ENCODE measurements at regions not wholly inside any gene's neighbourhood (a gene's known extent, or its start where the extent isn't known, plus 50 kb on each side); places are given as distances from the start of the nearest gene placed in this dataset.

GRCh38 chr6:145092554-145092953 lies 642.8 kb downstream of the EPM2A start:
- no peak overlapping the region for H3K4me2 ChIP-seq
- no peaks in the 10 kb centered on the region for H3K27me3 Mint-ChIP-seq (ENCODE audit: insufficient read depth, low read depth, poor library complexity)
- peaks cover under 1% of the 10 kb centered on the region; the same call in 1 of the 3 replicates for H3K36me3 Mint-ChIP-seq (ENCODE audit: low read depth)
- H3K36me3 ChIP-seq (ENCODE audit: insufficient read depth) = peaks cover 5% of the 10 kb centered on the region; the same call in 1 of the 2 replicates
- H3K27ac Mint-ChIP-seq = no peak overlapping the region
- no peak overlapping the region for H2AFZ ChIP-seq
- no peak for DNase-seq (ENCODE audit: low spot score)
- H3K4me3 Mint-ChIP-seq = no peak overlapping the region
- no peaks in the 10 kb centered on the region for H3K79me2 ChIP-seq (replicated peaks; ENCODE audit: insufficient read depth)
- no peaks in the 10 kb centered on the region for H3K4me1 ChIP-seq (ENCODE audit: insufficient read depth)
- ATAC-seq = no peak
- no peaks in the 10 kb centered on the region for H3K4me1 Mint-ChIP-seq
- H3K27ac ChIP-seq (ENCODE audit: low read depth) = no peak overlapping the region
- no peaks in the 10 kb centered on the region for H3K27me3 ChIP-seq (ENCODE audit: insufficient read depth)
- no peaks in the 10 kb centered on the region for H3F3A ChIP-seq (replicated peaks; ENCODE audit: low read depth)
- H3K4me3 ChIP-seq = no peak overlapping the region
- no peaks in the 10 kb centered on the region; the same call in 1 of the 2 replicates for H3K9me2 ChIP-seq (ENCODE audit: insufficient read depth)
- H4K20me1 ChIP-seq (replicated peaks; ENCODE audit: insufficient read depth) = no peaks in the 10 kb centered on the region
- no peak for TF ChIP-seq EZH2 (IDR thresholded peaks at IDR 0.05; ENCODE audit: low read depth, unreplicated experiment)
- TF ChIP-seq ZNF114 (CRISPR knock-in tag; IDR thresholded peaks at IDR 0.05) = no peak
- no peak for TF ChIP-seq ETS1 (IDR thresholded peaks at IDR 0.05)
- TF ChIP-seq STAT1 (IDR thresholded peaks at IDR 0.05; ENCODE audit: unreplicated experiment) = no peak
- no peak for TF ChIP-seq EZH2phosphoT487 (IDR thresholded peaks at IDR 0.05; ENCODE audit: unreplicated experiment)
- TF ChIP-seq, protein P1, sequence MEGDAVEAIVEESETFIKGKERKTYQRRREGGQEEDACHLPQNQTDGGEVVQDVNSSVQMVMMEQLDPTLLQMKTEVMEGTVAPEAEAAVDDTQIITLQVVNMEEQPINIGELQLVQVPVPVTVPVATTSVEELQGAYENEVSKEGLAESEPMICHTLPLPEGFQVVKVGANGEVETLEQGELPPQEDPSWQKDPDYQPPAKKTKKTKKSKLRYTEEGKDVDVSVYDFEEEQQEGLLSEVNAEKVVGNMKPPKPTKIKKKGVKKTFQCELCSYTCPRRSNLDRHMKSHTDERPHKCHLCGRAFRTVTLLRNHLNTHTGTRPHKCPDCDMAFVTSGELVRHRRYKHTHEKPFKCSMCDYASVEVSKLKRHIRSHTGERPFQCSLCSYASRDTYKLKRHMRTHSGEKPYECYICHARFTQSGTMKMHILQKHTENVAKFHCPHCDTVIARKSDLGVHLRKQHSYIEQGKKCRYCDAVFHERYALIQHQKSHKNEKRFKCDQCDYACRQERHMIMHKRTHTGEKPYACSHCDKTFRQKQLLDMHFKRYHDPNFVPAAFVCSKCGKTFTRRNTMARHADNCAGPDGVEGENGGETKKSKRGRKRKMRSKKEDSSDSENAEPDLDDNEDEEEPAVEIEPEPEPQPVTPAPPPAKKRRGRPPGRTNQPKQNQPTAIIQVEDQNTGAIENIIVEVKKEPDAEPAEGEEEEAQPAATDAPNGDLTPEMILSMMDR (conservative IDR thresholded peaks at IDR 0.05; ENCODE audit: low read depth in 2 of 2) = no peak
- TF ChIP-seq NANOG (IDR thresholded peaks at IDR 0.05; ENCODE audit: borderline replicate concordance) = no peak
- no peak for TF ChIP-seq ZNF462 (CRISPR knock-in tag; IDR thresholded peaks at IDR 0.05)
- TF ChIP-seq JUNB (IDR thresholded peaks at IDR 0.05; ENCODE audit: unreplicated experiment) = no peak
- no peak for TF ChIP-seq ZNF331 (CRISPR knock-in tag; IDR thresholded peaks at IDR 0.05; ENCODE audit: low read depth)
- TF ChIP-seq POLR2AphosphoS5 (IDR thresholded peaks at IDR 0.05; ENCODE audit: low read depth) = no peak
- TF ChIP-seq CREB1 (CRISPR knock-in tag; IDR thresholded peaks at IDR 0.05; ENCODE audit: low read depth) = no peak
- TF ChIP-seq, protein P2, sequence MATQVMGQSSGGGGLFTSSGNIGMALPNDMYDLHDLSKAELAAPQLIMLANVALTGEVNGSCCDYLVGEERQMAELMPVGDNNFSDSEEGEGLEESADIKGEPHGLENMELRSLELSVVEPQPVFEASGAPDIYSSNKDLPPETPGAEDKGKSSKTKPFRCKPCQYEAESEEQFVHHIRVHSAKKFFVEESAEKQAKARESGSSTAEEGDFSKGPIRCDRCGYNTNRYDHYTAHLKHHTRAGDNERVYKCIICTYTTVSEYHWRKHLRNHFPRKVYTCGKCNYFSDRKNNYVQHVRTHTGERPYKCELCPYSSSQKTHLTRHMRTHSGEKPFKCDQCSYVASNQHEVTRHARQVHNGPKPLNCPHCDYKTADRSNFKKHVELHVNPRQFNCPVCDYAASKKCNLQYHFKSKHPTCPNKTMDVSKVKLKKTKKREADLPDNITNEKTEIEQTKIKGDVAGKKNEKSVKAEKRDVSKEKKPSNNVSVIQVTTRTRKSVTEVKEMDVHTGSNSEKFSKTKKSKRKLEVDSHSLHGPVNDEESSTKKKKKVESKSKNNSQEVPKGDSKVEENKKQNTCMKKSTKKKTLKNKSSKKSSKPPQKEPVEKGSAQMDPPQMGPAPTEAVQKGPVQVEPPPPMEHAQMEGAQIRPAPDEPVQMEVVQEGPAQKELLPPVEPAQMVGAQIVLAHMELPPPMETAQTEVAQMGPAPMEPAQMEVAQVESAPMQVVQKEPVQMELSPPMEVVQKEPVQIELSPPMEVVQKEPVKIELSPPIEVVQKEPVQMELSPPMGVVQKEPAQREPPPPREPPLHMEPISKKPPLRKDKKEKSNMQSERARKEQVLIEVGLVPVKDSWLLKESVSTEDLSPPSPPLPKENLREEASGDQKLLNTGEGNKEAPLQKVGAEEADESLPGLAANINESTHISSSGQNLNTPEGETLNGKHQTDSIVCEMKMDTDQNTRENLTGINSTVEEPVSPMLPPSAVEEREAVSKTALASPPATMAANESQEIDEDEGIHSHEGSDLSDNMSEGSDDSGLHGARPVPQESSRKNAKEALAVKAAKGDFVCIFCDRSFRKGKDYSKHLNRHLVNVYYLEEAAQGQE (IDR thresholded peaks at IDR 0.05; ENCODE audit: unreplicated experiment) = no peak
- peaks cover 3% of the 10 kb centered on the region; the same call in 2 of the 3 replicates for H3K9me3 Mint-ChIP-seq

Measured in GM23338 (cell line).